ENCODE measurements at regions not wholly inside any gene's neighbourhood (a gene's known extent, or its start where the extent isn't known, plus 50 kb on each side); places are given as distances from the start of the nearest gene placed in this dataset.

DNA sequence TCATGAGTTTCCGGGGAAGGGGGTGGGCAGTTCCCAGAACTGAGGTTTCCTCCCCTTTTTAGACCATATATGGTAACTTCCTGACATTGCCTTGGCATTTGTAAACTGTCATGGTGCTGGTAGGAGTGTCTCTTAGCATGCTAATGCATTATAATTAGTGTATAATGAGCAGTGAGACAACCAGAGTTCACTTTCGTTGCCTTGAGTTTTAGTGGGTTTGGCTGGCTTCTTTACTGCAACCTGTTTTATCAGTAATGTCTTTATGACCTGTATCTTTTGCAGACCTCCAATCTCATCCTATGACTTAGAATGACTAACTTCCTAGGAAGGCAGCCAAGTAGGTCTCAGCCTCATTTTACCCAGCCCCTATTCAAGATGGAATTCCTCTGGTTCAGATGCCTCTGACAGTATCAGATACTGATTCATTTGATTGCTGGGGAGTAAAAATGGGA, 447.3 kb downstream of the XIRP2 start:
- TF ChIP-seq POLR2A (IDR thresholded peaks at IDR 0.05; ENCODE audit: low read depth) (no peak), POLR2AphosphoS5 (IDR thresholded peaks at IDR 0.05) (no peak), EP300 (IDR thresholded peaks at IDR 0.05) (no peak)
- TF ChIP-seq, protein P1, sequence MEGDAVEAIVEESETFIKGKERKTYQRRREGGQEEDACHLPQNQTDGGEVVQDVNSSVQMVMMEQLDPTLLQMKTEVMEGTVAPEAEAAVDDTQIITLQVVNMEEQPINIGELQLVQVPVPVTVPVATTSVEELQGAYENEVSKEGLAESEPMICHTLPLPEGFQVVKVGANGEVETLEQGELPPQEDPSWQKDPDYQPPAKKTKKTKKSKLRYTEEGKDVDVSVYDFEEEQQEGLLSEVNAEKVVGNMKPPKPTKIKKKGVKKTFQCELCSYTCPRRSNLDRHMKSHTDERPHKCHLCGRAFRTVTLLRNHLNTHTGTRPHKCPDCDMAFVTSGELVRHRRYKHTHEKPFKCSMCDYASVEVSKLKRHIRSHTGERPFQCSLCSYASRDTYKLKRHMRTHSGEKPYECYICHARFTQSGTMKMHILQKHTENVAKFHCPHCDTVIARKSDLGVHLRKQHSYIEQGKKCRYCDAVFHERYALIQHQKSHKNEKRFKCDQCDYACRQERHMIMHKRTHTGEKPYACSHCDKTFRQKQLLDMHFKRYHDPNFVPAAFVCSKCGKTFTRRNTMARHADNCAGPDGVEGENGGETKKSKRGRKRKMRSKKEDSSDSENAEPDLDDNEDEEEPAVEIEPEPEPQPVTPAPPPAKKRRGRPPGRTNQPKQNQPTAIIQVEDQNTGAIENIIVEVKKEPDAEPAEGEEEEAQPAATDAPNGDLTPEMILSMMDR (IDR thresholded peaks at IDR 0.05): no peak
- Histone ChIP-seq H3K27me3 (peaks cover 0 to 10% (median 0%) of the 10 kb centered on the region in 4 donors), H3K4me3 (no peak overlapping the region), H3K4me1 (no peaks in the 10 kb centered on the region), H3K36me3 (no peaks in the 10 kb centered on the region), H3K27ac (replicated peaks in 1 of 4) (no peak overlapping the region), H3K9me3 (no peaks in the 10 kb centered on the region)
- no peak for DNase-seq (ENCODE audit: extremely low spot score)
- WGBS: 98% methylated on average over 2 of the region's 2 CpGs
- intact Hi-C loops (cut with DNase I): no loop called here

DNA sequence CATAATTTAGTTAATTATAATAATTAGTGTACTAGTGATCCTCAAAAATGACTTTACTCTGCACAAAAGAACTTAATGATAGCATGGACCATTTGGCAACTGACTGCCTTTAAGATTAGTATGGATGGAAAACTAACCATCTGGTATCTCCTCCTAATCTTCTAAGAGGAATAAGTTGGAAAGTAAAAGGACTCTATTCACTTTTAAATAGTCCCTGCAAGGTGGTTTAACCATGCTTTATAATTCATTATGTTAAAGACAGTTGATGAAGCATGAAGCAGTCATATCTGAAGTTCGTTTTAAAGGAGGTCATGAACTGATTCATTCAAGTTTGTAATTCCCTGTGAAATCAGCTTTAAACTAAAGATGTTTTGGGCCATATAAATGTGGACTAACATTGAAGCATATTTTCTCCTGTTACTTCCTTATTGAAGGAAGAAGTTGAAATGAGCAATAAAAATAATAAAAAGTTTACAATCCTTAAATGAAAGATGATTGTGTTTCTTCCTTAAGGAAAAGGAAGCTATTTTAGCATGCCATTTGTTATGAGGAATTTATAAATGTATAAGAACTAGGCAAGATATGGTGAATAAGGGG, 446.0 kb downstream of the XIRP2 start:
- H3K4me1 ChIP-seq: no peaks in the 10 kb centered on the region
- no peak overlapping the region for H3K4me3 ChIP-seq
- peaks cover 0 to 10% (median 0%) of the 10 kb centered on the region in 4 donors for H3K27me3 ChIP-seq
- no peaks in the 10 kb centered on the region for H3K36me3 ChIP-seq
- no peak for DNase-seq (ENCODE audit: extremely low spot score)
- H3K9me3 ChIP-seq: no peaks in the 10 kb centered on the region
- 46% methylated on average over 1 of the region's 1 CpG for WGBS
- TF ChIP-seq, protein P1 (IDR thresholded peaks at IDR 0.05): no peak
- no peak for TF ChIP-seq EP300 (IDR thresholded peaks at IDR 0.05)
- no peak for TF ChIP-seq POLR2A (IDR thresholded peaks at IDR 0.05; ENCODE audit: low read depth)
- TF ChIP-seq POLR2AphosphoS5 (IDR thresholded peaks at IDR 0.05): no peak
- H3K27ac ChIP-seq (replicated peaks in 1 of 4): no peak overlapping the region
- intact Hi-C loops (cut with DNase I): no loop called here

DNA sequence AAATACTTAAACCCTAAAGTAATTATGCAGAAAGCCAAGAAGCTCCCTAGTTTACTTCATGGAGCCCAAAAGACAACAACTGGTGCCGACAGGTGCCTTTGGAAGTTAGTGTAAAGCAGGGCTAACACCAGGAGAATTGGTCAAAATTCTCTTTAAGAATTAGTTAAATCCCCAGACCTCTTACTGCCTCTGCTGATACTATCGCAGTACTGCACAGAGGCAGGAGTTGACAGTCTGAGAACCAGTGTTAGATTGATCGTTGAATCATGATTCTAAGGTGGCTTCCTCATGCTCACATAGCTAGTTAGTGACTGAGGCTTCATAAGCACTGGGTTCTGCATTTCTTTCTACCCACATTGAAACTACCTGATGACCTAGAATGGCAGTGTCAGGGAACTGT, 445.0 kb downstream of the XIRP2 start:
- H3K27ac ChIP-seq (replicated peaks in 1 of 4): no peak overlapping the region
- WGBS: 57% methylated on average over 3 of the region's 3 CpGs
- H3K4me1 ChIP-seq: no peaks in the 10 kb centered on the region
- intact Hi-C loops (cut with DNase I): no loop called here
- TF ChIP-seq, protein P1 (IDR thresholded peaks at IDR 0.05): no peak
- TF ChIP-seq POLR2A (IDR thresholded peaks at IDR 0.05; ENCODE audit: low read depth) (no peak), POLR2AphosphoS5 (IDR thresholded peaks at IDR 0.05) (no peak), EP300 (IDR thresholded peaks at IDR 0.05) (no peak)
- no peaks in the 10 kb centered on the region for H3K36me3 ChIP-seq
- no peak overlapping the region for H3K4me3 ChIP-seq
- peaks cover 0 to 10% (median 0%) of the 10 kb centered on the region in 4 donors for H3K27me3 ChIP-seq
- no peak for DNase-seq (ENCODE audit: extremely low spot score)
- H3K9me3 ChIP-seq: no peaks in the 10 kb centered on the region

DNA sequence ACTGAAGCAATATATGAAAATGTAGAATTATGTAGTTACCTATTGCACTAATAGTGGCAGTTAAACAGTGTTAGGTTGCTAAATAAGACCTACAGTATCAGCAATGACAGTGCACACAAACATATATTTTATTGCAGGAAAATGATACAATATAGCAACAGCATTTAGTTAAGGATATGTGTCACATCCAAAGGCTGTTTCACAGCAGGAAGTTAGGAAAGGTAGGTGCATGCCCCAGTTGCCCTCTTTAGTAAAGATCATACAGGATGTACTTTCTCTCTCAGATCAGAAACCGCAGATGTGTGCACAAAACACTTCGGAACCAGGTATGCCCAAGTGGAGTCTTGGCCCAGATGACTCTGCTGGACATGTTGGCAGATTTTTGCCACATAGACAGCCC, 444.1 kb downstream of the XIRP2 start:
- no peak overlapping the region for H3K27ac ChIP-seq (replicated peaks in 1 of 4)
- WGBS: 72% methylated on average over 2 of the region's 2 CpGs
- no peaks in the 10 kb centered on the region for H3K9me3 ChIP-seq
- H3K4me1 ChIP-seq: no peaks in the 10 kb centered on the region
- DNase-seq (ENCODE audit: extremely low spot score): no peak
- TF ChIP-seq, protein P1 (IDR thresholded peaks at IDR 0.05): no peak
- TF ChIP-seq EP300 (IDR thresholded peaks at IDR 0.05) (no peak), POLR2A (IDR thresholded peaks at IDR 0.05; ENCODE audit: low read depth) (no peak), POLR2AphosphoS5 (IDR thresholded peaks at IDR 0.05) (no peak)
- H3K4me3 ChIP-seq: no peak overlapping the region
- H3K27me3 ChIP-seq: peaks cover 0 to 10% (median 0%) of the 10 kb centered on the region in 4 donors
- no peaks in the 10 kb centered on the region for H3K36me3 ChIP-seq
- intact Hi-C loops (cut with DNase I): no loop called here

All from esophagus muscularis mucosa (tissue), 4 donors.